IPS-15b (cell line): ENCODE measurements at regions not wholly inside any gene's neighbourhood (a gene's known extent, or its start where the extent isn't known, plus 50 kb on each side); places are given as distances from the start of the nearest gene placed in this dataset.
"Not testable (repeated sequence)": the region's sequence is repeated elsewhere in the genome, so short reads cannot be mapped to it uniquely, and the experiment has no call there.

Experiments
- H3K27me3 ChIP-seq: one replicate; pipeline ENCODE4 v1.6.1; 2013; ENCODE audit warnings: low read length; ENCODE audit not compliant: control insufficient read depth, insufficient read depth
- H3K36me3 ChIP-seq: one replicate; pipeline ENCODE4 v1.6.1; 2013; ENCODE audit warnings: low read length; ENCODE audit not compliant: control insufficient read depth, insufficient read depth
- H3K4me1 ChIP-seq: one replicate; pipeline ENCODE4 v1.6.1; 2013; ENCODE audit warnings: mild to moderate bottlenecking, low read length; ENCODE audit not compliant: control insufficient read depth, insufficient read depth
- H3K4me3 ChIP-seq: one replicate; pipeline ENCODE4 v1.5.1; 2013; ENCODE audit warnings: low read depth, low read length
- H3K9ac ChIP-seq: one replicate; pipeline ENCODE4 v1.6.1; 2013; ENCODE audit warnings: low read depth, mild to moderate bottlenecking, low read length
- H3K9me3 ChIP-seq: one replicate; pipeline ENCODE4 v1.6.1; 2013; ENCODE audit warnings: mild to moderate bottlenecking, low read length; ENCODE audit not compliant: control insufficient read depth, insufficient read depth

DNA sequence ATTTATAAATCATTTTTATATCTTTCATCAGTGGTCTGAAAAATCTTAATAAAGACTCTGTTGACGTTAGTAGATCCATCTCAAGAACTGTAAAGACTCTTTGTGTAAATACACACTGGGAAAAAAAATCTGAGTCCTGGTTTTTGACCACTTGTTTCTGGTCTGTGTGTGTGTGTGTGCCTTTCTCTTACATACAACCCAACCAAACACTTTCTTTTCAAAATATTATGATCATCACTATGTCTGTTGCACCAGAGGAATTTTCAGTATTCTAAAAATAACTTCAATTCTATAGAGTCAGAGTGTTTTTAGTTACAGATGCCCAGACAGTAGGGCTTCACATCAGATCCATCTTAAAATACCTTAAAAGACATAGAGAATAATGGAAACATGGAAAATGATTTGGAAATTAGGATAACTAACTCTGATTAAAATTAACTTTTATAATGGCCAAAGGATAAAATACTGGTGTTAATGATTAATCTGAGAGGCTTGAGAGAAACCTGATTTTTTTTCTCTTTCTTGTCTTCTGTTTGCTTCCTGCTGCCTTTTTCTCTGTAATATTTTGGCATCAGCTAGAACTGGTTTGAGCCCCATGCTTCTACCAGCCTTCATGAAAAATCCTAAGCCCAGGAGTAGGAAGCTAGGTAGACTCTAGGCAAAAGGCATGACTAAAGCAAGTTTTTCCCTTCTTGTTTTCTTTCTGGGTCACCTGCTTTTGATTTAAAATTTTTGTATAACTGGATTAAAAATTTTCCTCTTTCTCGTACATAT lies 99.7 kb downstream of the ATXN3L start:
- H3K27me3 ChIP-seq, result no peaks in the 10 kb centered on the region
- H3K9ac ChIP-seq, result no peak overlapping the region
- peaks cover 20% of the 10 kb centered on the region for H3K4me1 ChIP-seq
- H3K36me3 ChIP-seq, result no peaks in the 10 kb centered on the region
- no peak overlapping the region for H3K4me3 ChIP-seq
- no peaks in the 10 kb centered on the region for H3K9me3 ChIP-seq

DNA sequence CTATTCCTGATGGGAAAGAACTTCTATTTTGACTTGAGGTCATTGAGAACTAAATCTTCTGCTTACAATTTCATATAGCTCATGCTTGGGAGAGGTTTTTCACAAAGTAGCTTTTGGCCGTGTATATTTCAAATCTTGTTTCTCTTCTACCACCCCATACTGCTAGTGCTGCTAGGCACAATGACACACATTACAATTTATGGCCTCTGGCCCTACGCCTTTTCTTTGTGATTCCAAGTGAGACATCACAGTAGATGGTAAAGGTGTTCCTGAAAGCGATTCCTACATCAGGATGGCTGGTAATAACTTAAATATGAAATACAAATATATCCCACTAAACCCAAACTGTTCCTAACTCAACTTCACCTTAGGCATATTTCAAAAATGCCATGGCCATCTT lies 101.1 kb downstream of the ATXN3L start:
- Histone ChIP-seq H3K4me1 (peaks cover 20% of the 10 kb centered on the region), H3K9ac (no peak overlapping the region), H3K9me3 (no peaks in the 10 kb centered on the region), H3K36me3 (no peaks in the 10 kb centered on the region), H3K27me3 (no peaks in the 10 kb centered on the region), H3K4me3 (no peak overlapping the region)

DNA sequence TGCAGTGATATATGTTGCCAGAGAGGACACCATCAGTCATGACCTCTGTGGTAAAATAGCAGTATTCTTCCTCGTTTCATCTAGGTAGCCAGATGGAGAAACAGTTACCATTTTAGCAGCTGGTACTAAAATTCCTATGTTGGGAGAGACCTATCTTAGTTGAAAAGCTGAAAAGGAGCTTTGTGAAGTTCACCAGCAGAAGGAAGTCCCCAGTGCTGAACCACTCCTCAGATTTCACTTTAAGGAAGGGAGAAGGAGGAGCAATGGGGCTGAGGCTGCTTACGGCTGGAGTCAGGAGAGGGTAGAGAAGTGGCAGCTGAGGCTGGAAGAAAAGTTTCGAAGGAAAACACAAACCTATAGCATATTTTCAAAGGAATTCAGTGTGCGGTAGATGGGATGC lies 103.7 kb downstream of the ATXN3L start:
- peaks cover 13% of the 10 kb centered on the region for H3K4me1 ChIP-seq
- no peaks in the 10 kb centered on the region for H3K27me3 ChIP-seq
- no peaks in the 10 kb centered on the region for H3K36me3 ChIP-seq
- H3K4me3 ChIP-seq, result no peak overlapping the region
- no peaks in the 10 kb centered on the region for H3K9me3 ChIP-seq
- H3K9ac ChIP-seq, result no peak overlapping the region

DNA sequence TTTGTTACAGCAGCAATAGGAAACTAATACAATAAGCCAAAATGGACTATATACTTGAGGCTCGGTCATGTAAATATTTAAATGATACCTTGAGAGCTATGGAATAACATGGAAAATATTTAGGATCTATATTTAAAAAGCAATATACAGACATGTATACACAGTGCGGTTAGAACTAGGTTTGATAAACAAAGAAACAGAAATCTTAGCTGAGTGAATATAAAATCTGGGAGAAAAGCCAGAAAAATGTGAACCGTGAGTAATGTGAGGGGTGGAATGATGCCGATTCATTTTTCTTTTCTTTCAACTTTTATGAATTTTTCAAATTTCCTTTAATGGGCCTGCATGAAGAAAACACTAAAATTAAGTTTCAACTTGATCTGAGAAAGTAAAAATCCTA lies 104.1 kb downstream of the ATXN3L start:
- H3K9ac ChIP-seq, result no peak overlapping the region
- no peaks in the 10 kb centered on the region for H3K36me3 ChIP-seq
- no peak overlapping the region for H3K4me3 ChIP-seq
- no peaks in the 10 kb centered on the region for H3K27me3 ChIP-seq
- H3K9me3 ChIP-seq, result no peaks in the 10 kb centered on the region
- H3K4me1 ChIP-seq, result peaks cover 9% of the 10 kb centered on the region

DNA sequence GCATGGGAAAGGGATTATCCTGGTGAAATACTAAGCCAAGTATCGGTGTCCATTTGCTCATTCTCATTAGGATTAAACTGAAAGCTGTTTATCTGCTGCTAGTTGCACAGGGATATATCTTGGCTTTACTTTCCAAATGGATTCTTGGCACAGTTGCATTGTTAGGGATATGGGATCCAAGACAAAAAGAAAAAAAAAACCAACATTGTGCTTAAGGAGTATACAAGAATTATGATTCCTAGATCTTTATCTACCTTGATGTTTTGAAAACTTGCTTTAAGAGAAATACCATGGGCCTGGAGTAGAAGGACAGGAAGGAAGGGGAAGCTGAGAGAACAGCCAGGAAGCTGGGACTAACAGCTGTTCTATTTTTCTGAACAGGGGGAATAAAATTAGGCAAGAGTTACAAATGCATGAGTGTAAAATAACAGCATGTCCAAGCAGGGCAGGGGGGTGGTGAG lies 107.6 kb downstream of the ATXN3L start:
- H3K4me3 ChIP-seq, result no peak overlapping the region
- H3K9me3 ChIP-seq, result no peaks in the 10 kb centered on the region
- H3K9ac ChIP-seq, result no peak overlapping the region
- no peaks in the 10 kb centered on the region for H3K4me1 ChIP-seq
- no peaks in the 10 kb centered on the region for H3K36me3 ChIP-seq
- H3K27me3 ChIP-seq, result no peaks in the 10 kb centered on the region

DNA sequence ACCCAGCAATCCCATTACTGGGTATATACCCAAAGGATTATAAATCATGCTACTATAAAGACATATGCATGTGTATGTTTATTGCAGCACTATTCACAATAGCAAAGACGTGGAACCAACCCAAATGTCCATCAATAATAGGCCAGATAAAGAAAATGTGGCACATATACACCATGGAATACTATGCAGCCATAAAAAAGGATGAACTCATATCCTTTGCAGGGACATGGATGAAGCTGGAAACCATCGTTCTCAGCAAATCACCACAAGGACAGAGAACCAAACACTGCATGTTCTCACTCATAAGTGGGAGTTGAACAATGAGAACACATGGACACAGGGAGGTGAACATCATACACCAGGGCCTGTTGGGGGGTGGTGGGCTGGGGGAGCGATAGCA lies 109.7 kb downstream of the ATXN3L start:
- H3K27me3 ChIP-seq, H3K9ac ChIP-seq, H3K36me3 ChIP-seq, H3K9me3 ChIP-seq, H3K4me1 ChIP-seq, H3K4me3 ChIP-seq: not testable (repeated sequence)

DNA sequence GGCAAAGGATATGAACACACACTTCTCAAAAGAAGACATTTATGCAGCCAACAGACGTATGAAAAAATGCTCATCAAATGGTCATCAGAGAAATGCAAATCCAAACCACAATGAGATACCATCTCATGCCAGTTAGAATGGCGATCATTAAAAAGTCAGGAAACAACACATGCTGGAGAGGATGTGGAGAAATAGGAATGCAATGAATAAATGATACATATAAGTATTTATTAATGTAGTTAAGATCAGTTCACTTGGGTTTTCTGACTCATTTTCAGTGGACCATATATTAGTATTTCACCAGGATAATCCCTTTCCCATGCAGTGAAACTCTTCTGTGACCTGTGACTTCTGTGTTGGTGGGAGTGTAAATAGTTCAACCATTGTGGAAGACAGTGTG lies 110.1 kb downstream of the ATXN3L start:
- not testable (repeated sequence) for H3K4me3 ChIP-seq, H3K9me3 ChIP-seq, H3K9ac ChIP-seq, H3K4me1 ChIP-seq, H3K36me3 ChIP-seq, H3K27me3 ChIP-seq

DNA sequence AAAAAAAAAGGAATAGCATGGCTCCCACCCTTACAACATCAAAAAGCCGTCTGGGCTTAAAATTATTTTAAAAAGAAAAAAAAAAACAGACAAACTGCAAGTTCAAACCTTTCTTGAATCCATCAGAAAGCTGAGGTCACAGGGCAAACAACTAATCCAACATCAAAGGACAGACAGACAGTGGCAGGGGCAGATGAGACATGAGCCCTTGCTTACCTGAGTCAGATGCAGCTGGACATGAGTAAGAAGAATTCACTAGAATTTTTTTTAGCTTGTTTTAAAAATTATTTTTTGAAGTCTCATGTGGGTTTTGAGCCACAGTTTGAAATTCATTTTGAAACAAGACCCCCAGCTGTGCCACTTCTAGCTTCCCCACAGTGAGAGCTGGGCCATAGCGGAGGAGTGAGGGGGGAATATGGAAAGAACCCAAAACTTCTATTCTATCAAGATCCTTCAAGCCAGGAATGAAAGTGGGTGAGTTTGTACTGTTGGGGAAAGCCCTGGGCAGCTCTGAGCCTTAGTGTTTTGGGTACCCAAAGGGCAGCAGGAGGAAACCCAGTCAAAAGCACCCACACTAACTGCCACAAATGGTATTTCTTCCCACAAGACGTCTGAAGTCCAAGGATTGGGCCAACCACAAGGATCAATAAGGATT lies 111.4 kb downstream of the ATXN3L start:
- Histone ChIP-seq H3K36me3 (no peaks in the 10 kb centered on the region), H3K4me1 (no peaks in the 10 kb centered on the region), H3K9me3 (no peaks in the 10 kb centered on the region), H3K27me3 (no peaks in the 10 kb centered on the region), H3K9ac (no peak overlapping the region), H3K4me3 (no peak overlapping the region)

DNA sequence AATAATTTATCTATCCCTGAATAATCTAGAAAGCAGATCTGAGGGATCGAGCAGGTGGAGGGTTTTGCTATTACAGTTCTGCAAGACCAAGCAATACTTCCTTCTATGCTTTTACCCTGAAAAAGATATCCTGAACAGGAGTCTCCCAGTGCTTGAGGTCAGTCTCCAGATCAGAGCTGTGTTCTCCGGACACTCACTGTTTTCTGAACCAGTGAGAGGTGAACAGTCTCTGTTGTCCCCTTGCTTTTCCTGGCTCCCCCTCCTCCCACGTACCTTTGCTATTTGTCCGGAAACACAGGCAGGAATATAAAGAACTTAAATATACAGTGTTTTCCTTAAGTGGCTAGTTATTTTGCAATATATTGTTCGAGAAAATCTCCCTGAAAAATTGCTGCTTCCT lies 116.6 kb downstream of the ATXN3L start:
- H3K4me1 ChIP-seq, result peaks cover 24% of the 10 kb centered on the region
- H3K36me3 ChIP-seq, result no peaks in the 10 kb centered on the region
- H3K27me3 ChIP-seq, result no peaks in the 10 kb centered on the region
- no peak overlapping the region for H3K9ac ChIP-seq
- no peak overlapping the region for H3K4me3 ChIP-seq
- no peaks in the 10 kb centered on the region for H3K9me3 ChIP-seq

DNA sequence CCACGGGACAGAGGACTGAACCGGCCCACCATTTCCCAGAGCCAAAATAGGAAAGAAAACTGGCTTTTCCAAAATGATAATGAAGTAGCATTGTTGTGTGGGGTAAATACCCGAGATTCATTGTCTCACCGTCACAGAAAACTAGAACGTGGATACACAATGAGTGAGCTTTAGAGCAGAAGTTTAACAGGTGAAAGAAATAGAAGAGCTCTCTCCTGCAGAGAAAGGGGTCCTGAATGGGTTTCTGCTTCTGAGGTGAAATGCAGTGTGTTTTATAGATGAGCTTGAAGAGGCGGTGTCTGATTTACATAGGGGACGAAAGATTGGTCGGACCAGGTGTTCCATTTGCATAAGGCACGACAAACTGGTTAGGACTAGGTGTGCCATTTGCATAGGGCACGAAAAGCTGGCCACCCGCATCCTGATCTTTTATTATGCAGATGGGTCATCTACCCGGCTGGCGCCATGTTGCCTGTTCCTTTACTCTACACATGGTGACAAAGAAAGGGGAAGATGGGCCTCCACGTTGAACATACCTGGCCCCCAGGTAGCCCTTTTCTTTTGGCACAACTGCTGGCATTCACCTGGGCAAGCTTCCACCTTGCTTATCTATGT lies 118.1 kb downstream of the ATXN3L start:
- peaks cover 31% of the 10 kb centered on the region for H3K4me1 ChIP-seq
- no peak overlapping the region for H3K9ac ChIP-seq
- H3K36me3 ChIP-seq, result no peaks in the 10 kb centered on the region
- no peaks in the 10 kb centered on the region for H3K27me3 ChIP-seq
- H3K9me3 ChIP-seq, result no peaks in the 10 kb centered on the region
- no peak overlapping the region for H3K4me3 ChIP-seq

DNA sequence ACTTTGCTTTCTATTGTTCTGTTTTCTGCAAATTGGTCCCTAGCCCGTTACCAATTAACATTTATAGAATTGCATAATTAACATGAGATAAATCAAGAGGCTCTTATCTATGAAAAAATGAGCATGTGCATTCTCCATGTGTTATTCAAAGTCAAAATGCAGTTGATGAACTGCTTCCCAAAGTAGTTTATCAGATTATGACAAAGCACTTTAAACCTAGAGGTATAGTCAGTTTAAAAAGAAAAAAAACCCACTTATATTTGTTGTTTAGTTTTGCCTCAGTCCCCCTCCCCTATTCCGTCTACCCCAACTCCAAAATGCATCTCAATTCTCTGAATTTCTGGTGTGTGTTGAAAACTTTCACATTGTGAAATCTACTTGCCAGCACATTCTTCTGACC lies 119.5 kb downstream of the ATXN3L start:
- no peak overlapping the region for H3K9ac ChIP-seq
- no peaks in the 10 kb centered on the region for H3K36me3 ChIP-seq
- no peaks in the 10 kb centered on the region for H3K27me3 ChIP-seq
- no peaks in the 10 kb centered on the region for H3K9me3 ChIP-seq
- no peak overlapping the region for H3K4me3 ChIP-seq
- H3K4me1 ChIP-seq, result peaks cover 31% of the 10 kb centered on the region

DNA sequence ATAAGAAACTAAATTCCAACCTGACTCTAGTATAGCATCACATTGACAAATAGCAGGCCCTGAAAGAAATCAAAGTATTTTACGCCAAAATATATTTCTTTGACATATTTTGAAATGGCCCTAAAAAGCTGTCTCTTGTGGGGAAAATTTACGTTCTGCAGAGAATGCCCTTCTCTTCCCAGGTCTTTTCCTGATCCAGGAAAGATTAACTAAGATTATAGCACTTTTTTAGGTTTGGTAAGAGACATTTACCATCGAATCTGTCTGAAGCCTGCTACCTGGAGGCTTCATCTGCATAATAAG lies 121.1 kb downstream of the ATXN3L start:
- Histone ChIP-seq H3K36me3 (no peaks in the 10 kb centered on the region), H3K27me3 (no peaks in the 10 kb centered on the region), H3K4me3 (no peak overlapping the region), H3K4me1 (peaks cover 31% of the 10 kb centered on the region), H3K9me3 (no peaks in the 10 kb centered on the region), H3K9ac (no peak overlapping the region)
